Astrocyte (in vitro differentiated cells and primary cell): ENCODE measurements at regions not wholly inside any gene's neighbourhood (a gene's known extent, or its start where the extent isn't known, plus 50 kb on each side); places are given as distances from the start of the nearest gene placed in this dataset.

ENCODE experiments used
- DNase-seq: peaks from one replicate; pipeline ENCODE4 v3.0.0-alpha.2; 2010; ENCODE audit warnings: low read depth
- FAIRE-seq: peaks from 2 replicates; lab custom pipeline; 2011; peaks lifted over from hg19 to GRCh38; lab: Jason Lieb, UNC
- H2AFZ ChIP-seq: 2 replicates; pipeline ENCODE4 v1.6.0; 2012; ENCODE audit warnings: low read depth, low read length, inconsistent platforms
- H3K27ac ChIP-seq: 2 replicates; pipeline ENCODE4 v1.5.1; 2011; ENCODE audit warnings: low read depth, low read length, inconsistent platforms
- H3K27me3 ChIP-seq: 2 replicates; pipeline ENCODE4 v1.6.0; 2011; ENCODE audit warnings: low read length, inconsistent platforms; ENCODE audit not compliant: insufficient read depth
- H3K36me3 ChIP-seq: 2 replicates; pipeline ENCODE4 v1.5.1; 2011; ENCODE audit warnings: low read length, inconsistent platforms; ENCODE audit not compliant: insufficient read depth
- H3K4me1 ChIP-seq: 2 replicates; pipeline ENCODE4 v1.5.1; 2011; ENCODE audit warnings: low read length, inconsistent platforms; ENCODE audit not compliant: insufficient read depth
- H3K4me2 ChIP-seq: 2 replicates; pipeline ENCODE4 v1.6.0; 2012; ENCODE audit warnings: low read length, inconsistent platforms
- H3K4me3 ChIP-seq: 2 replicates; pipeline ENCODE4 v1.5.1; 2011; ENCODE audit warnings: low read depth, mild to moderate bottlenecking, low read length, inconsistent platforms; ENCODE audit not compliant: insufficient read depth
- H3K79me2 ChIP-seq: 2 replicates; pipeline ENCODE4 v1.6.0; 2012; ENCODE audit warnings: mild to moderate bottlenecking, low read length, inconsistent platforms; ENCODE audit not compliant: insufficient read depth
- H3K9ac ChIP-seq: 2 replicates; pipeline ENCODE4 v1.6.0; 2012; ENCODE audit warnings: mild to moderate bottlenecking, low read length, inconsistent platforms
- H3K9me3 ChIP-seq: 2 replicates; pipeline ENCODE4 v1.5.1; 2012; ENCODE audit warnings: low read depth, mild to moderate bottlenecking, low read length, inconsistent platforms; ENCODE audit not compliant: insufficient read depth
- H4K20me1 ChIP-seq: 2 replicates; pipeline ENCODE4 v1.6.0; 2012; ENCODE audit warnings: low read length, inconsistent platforms; ENCODE audit not compliant: insufficient read depth
- H3K27ac Mint-ChIP-seq: one replicate; pipeline ENCODE4 v1.8.0; 2021; ENCODE audit warnings: mild to moderate bottlenecking, mixed read lengths; ENCODE audit not compliant: unreplicated experiment
- H3K27me3 Mint-ChIP-seq: one replicate; pipeline ENCODE4 v1.8.0; 2021; ENCODE audit warnings: low read depth, mixed read lengths; ENCODE audit not compliant: unreplicated experiment
- H3K36me3 Mint-ChIP-seq: one replicate; pipeline ENCODE4 v1.8.0; 2021; ENCODE audit warnings: low read depth, mixed read lengths; ENCODE audit not compliant: unreplicated experiment
- H3K4me1 Mint-ChIP-seq: one replicate; pipeline ENCODE4 v1.8.0; 2021; ENCODE audit warnings: low read depth, mixed read lengths; ENCODE audit not compliant: unreplicated experiment
- H3K4me3 Mint-ChIP-seq: one replicate; pipeline ENCODE4 v1.8.0; 2021; ENCODE audit warnings: mild to moderate bottlenecking, moderate library complexity, mixed read lengths; ENCODE audit not compliant: unreplicated experiment
- H3K9me3 Mint-ChIP-seq: one replicate; pipeline ENCODE4 v1.8.0; 2021; ENCODE audit warnings: mild to moderate bottlenecking, mixed read lengths; ENCODE audit not compliant: unreplicated experiment
- EZH2 ChIP-seq: IDR thresholded peaks from 2 replicates; pipeline ENCODE4 v1.6.1; 2012; ENCODE audit warnings: mild to moderate bottlenecking, low read length, inconsistent platforms; ENCODE audit not compliant: insufficient read depth
- TF ChIP-seq, protein P1 (sequence below): IDR thresholded peaks from 2 replicates; pipeline ENCODE4 v1.5.1; 2011; ENCODE audit warnings: low read depth, mild to moderate bottlenecking, inconsistent platforms, low read length, moderate library complexity; ENCODE audit not compliant: insufficient read depth

DNA sequence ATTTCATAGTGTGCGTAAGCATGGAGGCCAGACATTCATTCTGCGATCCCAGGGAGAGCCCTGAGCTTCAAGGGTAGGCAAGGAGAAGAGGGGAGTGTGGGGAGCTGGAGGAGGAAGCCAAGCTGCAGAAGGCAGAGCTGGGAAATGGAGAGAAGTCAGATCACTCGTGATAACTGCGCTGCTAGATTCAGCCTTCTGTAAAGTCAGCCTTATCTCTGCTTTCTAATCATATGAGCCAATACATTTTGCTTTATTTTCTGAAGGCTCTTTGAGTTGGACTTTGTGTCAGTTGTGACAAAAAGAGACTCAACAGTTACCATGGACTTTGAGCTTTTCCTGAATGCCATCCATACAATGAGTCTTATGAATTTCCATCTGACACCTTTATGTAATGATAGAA is 61.7 kb upstream of the CREB5 start:
- H3K4me1 Mint-ChIP-seq: no peaks in the 10 kb centered on the region
- Histone ChIP-seq H3K4me3 (no peak overlapping the region), H2AFZ (no peak overlapping the region), H3K9me3 (no peaks in the 10 kb centered on the region), H4K20me1 (no peaks in the 10 kb centered on the region), H3K27ac (no peak overlapping the region), H3K79me2 (no peaks in the 10 kb centered on the region), H3K4me2 (no peak overlapping the region), H3K4me1 (peaks cover 9% of the 10 kb centered on the region), H3K27me3 (peaks cover 9% of the 10 kb centered on the region), H3K36me3 (no peaks in the 10 kb centered on the region), H3K9ac (no peak overlapping the region)
- FAIRE-seq (no peak), DNase-seq (no peak)
- H3K9me3 Mint-ChIP-seq: peaks cover 11% of the 10 kb centered on the region
- peaks cover 7% of the 10 kb centered on the region for H3K27me3 Mint-ChIP-seq
- H3K4me3 Mint-ChIP-seq: no peak overlapping the region
- no peaks in the 10 kb centered on the region for H3K36me3 Mint-ChIP-seq
- no peak for TF ChIP-seq EZH2
- TF ChIP-seq, protein P1, sequence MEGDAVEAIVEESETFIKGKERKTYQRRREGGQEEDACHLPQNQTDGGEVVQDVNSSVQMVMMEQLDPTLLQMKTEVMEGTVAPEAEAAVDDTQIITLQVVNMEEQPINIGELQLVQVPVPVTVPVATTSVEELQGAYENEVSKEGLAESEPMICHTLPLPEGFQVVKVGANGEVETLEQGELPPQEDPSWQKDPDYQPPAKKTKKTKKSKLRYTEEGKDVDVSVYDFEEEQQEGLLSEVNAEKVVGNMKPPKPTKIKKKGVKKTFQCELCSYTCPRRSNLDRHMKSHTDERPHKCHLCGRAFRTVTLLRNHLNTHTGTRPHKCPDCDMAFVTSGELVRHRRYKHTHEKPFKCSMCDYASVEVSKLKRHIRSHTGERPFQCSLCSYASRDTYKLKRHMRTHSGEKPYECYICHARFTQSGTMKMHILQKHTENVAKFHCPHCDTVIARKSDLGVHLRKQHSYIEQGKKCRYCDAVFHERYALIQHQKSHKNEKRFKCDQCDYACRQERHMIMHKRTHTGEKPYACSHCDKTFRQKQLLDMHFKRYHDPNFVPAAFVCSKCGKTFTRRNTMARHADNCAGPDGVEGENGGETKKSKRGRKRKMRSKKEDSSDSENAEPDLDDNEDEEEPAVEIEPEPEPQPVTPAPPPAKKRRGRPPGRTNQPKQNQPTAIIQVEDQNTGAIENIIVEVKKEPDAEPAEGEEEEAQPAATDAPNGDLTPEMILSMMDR: no peak
- no peak overlapping the region for H3K27ac Mint-ChIP-seq

DNA sequence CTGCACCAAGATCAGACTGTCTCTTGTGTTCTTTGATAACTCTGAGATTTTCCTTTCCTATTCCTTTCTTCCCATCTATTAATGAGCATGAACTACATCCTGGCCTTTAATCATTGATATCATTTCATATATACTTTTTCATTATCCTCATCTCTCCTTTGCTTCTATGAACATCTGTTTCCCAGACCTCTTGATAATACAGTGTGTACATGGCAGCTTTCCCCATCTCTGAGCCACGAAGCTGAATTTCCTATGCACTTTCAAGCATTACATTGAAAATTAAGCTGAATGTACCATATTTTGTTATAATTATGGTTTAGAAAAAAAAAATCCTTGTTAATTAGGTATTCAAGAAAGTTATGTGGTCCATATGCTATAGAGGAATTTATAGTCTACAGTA is 60.9 kb upstream of the CREB5 start:
- no peaks in the 10 kb centered on the region for H3K36me3 ChIP-seq
- no peaks in the 10 kb centered on the region for H3K36me3 Mint-ChIP-seq
- H3K79me2 ChIP-seq: no peaks in the 10 kb centered on the region
- no peak overlapping the region for H3K9ac ChIP-seq
- TF ChIP-seq, protein P1: no peak
- no peak for TF ChIP-seq EZH2
- peaks cover 17% of the 10 kb centered on the region for H3K27me3 ChIP-seq
- H3K27ac Mint-ChIP-seq: no peak overlapping the region
- H4K20me1 ChIP-seq: no peaks in the 10 kb centered on the region
- H3K9me3 ChIP-seq: no peaks in the 10 kb centered on the region
- H3K27me3 Mint-ChIP-seq: peaks cover 7% of the 10 kb centered on the region
- H3K4me1 ChIP-seq: peaks cover 9% of the 10 kb centered on the region
- FAIRE-seq (no peak), DNase-seq (no peak)
- H3K4me3 ChIP-seq: no peak overlapping the region
- peaks cover 11% of the 10 kb centered on the region for H3K9me3 Mint-ChIP-seq
- H3K27ac ChIP-seq: no peak overlapping the region
- no peak overlapping the region for H3K4me3 Mint-ChIP-seq
- H3K4me2 ChIP-seq: no peak overlapping the region
- H3K4me1 Mint-ChIP-seq: no peaks in the 10 kb centered on the region
- H2AFZ ChIP-seq: no peak overlapping the region

DNA sequence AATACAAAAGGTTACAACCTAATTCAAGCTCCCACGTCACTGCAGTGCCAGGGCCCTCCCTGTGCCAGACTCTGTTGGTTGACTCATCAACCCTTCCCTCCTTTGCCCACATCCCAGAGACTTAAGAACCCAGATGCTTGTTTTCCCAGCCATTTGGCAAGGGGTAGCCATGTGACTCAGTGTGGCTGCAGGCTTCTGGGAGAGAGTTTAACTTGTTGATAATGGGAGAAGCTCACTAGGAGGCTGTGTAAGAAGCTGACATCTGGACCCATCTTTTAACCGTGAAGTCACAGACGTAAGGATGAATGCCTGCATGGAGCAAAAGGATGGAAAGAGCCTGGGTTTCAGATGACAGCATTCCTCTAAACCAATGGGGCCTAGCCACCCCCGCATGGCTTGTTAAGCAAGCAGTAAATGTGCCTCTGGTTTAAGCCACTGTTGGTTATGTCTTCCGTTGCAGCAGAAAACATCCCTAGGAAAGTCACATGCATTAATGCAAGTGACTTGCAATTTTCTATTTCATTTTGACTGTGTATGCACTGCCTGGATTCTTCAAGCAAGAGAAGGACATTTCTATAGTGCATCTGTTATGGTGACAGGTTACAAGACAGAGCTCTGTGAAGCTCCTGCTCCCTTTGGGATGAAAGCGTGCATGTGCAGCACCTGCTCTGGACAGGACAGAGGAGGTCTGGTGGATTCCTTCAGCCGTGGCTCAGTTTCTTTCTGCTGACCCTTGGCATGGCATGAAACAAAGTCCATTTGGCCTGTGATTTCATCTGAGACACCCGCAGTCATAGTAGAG is 57.5 kb upstream of the CREB5 start:
- Histone ChIP-seq H2AFZ (no peak overlapping the region), H3K27ac (no peak overlapping the region), H3K9ac (no peak overlapping the region), H3K4me3 (no peak overlapping the region), H3K27me3 (peaks cover 25% of the 10 kb centered on the region), H3K36me3 (no peaks in the 10 kb centered on the region), H3K79me2 (no peaks in the 10 kb centered on the region), H4K20me1 (peaks cover 5% of the 10 kb centered on the region), H3K4me2 (peak overlapping the region; percentile 22), H3K4me1 (peaks cover 19% of the 10 kb centered on the region), H3K9me3 (no peaks in the 10 kb centered on the region)
- FAIRE-seq: peak; percentile 60
- H3K4me1 Mint-ChIP-seq: peaks cover 20% of the 10 kb centered on the region
- no peaks in the 10 kb centered on the region for H3K36me3 Mint-ChIP-seq
- peak; percentile 98 for DNase-seq
- peaks cover 7% of the 10 kb centered on the region for H3K27me3 Mint-ChIP-seq
- peaks cover 11% of the 10 kb centered on the region for H3K9me3 Mint-ChIP-seq
- no peak overlapping the region for H3K27ac Mint-ChIP-seq
- TF ChIP-seq, protein P1: no peak
- no peak for TF ChIP-seq EZH2
- H3K4me3 Mint-ChIP-seq: no peak overlapping the region
